AG20443 (cell line): ENCODE measurements at regions not wholly inside any gene's neighbourhood (a gene's known extent, or its start where the extent isn't known, plus 50 kb on each side); places are given as distances from the start of the nearest gene placed in this dataset.

Source experiments
- DNase-seq: peaks from one replicate; pipeline ENCODE4 v3.0.0; 2012; ENCODE audit warnings: low spot score, mixed read lengths

GRCh38 chr1:237981223-237981622, 90.5 kb upstream of the ZP4 start:
- no peak for DNase-seq

- DNase-seq = no peak
Measured at GRCh38 chr1:237976331-237976730, 85.6 kb upstream of the ZP4 start.

GRCh38 chr1:237975903-237976302, 85.2 kb upstream of the ZP4 start:
- no peak for DNase-seq

GRCh38 chr1:237975376-237975775, 84.7 kb upstream of the ZP4 start:
- no peak for DNase-seq

- no peak for DNase-seq
Measured at GRCh38 chr1:237972186-237972585, 81.5 kb upstream of the ZP4 start.

GRCh38 chr1:237962985-237963384, 72.3 kb upstream of the ZP4 start:
- no peak for DNase-seq

GRCh38 chr1:237961754-237962153, 71.0 kb upstream of the ZP4 start:
- DNase-seq = no peak

GRCh38 chr1:237959838-237960237, 69.1 kb upstream of the ZP4 start:
- no peak for DNase-seq

GRCh38 chr1:237953238-237953637, 62.5 kb upstream of the ZP4 start:
- DNase-seq = no peak
